HG03280 (cell line): ENCODE measurements at regions not wholly inside any gene's neighbourhood (a gene's known extent, or its start where the extent isn't known, plus 50 kb on each side); places are given as distances from the start of the nearest gene placed in this dataset.

ENCODE experiments used
- ATAC-seq: cut with Tn5 transposase; IDR thresholded peaks from one replicate; pipeline ENCODE4 v1.9.1; 2021; ENCODE audit warnings: mild to moderate bottlenecking, moderate library complexity; ENCODE audit not compliant: unreplicated experiment

GRCh38 chr11:95586155-95586554, 203.4 kb downstream of the FAM76B start:
- no peak for ATAC-seq

GRCh38 chr11:95585752-95586077, 203.9 kb downstream of the FAM76B start:
- no peak for ATAC-seq

- no peak for ATAC-seq
Measured at GRCh38 chr11:95585069-95585751, 204.4 kb downstream of the FAM76B start.

GRCh38 chr11:95584589-95584988, 205.0 kb downstream of the FAM76B start:
- ATAC-seq: no peak

- ATAC-seq: no peak
Measured at GRCh38 chr11:95584180-95584579, 205.4 kb downstream of the FAM76B start.

- no peak for ATAC-seq
Measured at GRCh38 chr11:95577716-95578460, 211.7 kb downstream of the FAM76B start.

GRCh38 chr11:95576146-95576845, 213.3 kb downstream of the FAM76B start:
- no peak for ATAC-seq

GRCh38 chr11:95575517-95575916, 214.1 kb downstream of the FAM76B start:
- ATAC-seq: no peak

GRCh38 chr11:95571718-95572260, 217.8 kb downstream of the FAM76B start:
- no peak for ATAC-seq

GRCh38 chr11:95570845-95571244, 218.7 kb downstream of the FAM76B start:
- ATAC-seq: no peak

- ATAC-seq: no peak
Measured at GRCh38 chr11:95569207-95569606, 220.4 kb downstream of the FAM76B start.

- no peak for ATAC-seq
Measured at GRCh38 chr11:95568281-95568680, 221.3 kb downstream of the FAM76B start.

GRCh38 chr11:95567685-95568084, 221.9 kb downstream of the FAM76B start:
- no peak for ATAC-seq

- ATAC-seq: no peak
Measured at GRCh38 chr11:95566211-95566610, 223.4 kb downstream of the FAM76B start.

- ATAC-seq: no peak
Measured at GRCh38 chr11:95565724-95566141, 223.8 kb downstream of the FAM76B start.

GRCh38 chr11:95563859-95564258, 225.7 kb downstream of the FAM76B start:
- no peak for ATAC-seq

GRCh38 chr11:95563173-95563572, 226.4 kb downstream of the FAM76B start:
- ATAC-seq: no peak

- ATAC-seq: no peak
Measured at GRCh38 chr11:95562196-95562921, 227.2 kb downstream of the FAM76B start.

- ATAC-seq: no peak
Measured at GRCh38 chr11:95559899-95560298, 229.7 kb downstream of the FAM76B start.

- no peak for ATAC-seq
Measured at GRCh38 chr11:95557376-95557775, 232.2 kb downstream of the FAM76B start.
